Stomach (tissue), 8 donors: ENCODE measurements at regions not wholly inside any gene's neighbourhood (a gene's known extent, or its start where the extent isn't known, plus 50 kb on each side); places are given as distances from the start of the nearest gene placed in this dataset.

Experiments
- DNase-seq, 2 donors: peaks; one replicate each; pipeline versions ENCODE4 v3.0.0 to v3.0.0-alpha.2; 2013 to 2019
- H3K27ac ChIP-seq, 5 donors: fragments of 200-600 bp in 4 of 5; sonication (generic) in 4 of 5; one replicate each; pipeline ENCODE4 v1.5.1; 2013 to 2019; ENCODE audit warnings: mild to moderate bottlenecking in 1 of 5, moderate library complexity in 1 of 5
- H3K27me3 ChIP-seq, 3 donors: fragments of 200-600 bp; sonication (generic); one replicate each; pipeline ENCODE4 v1.5.1; 2017 to 2019; ENCODE audit warnings: mixed run types in 1 of 3
- H3K36me3 ChIP-seq, 4 donors: fragments of 200-600 bp; sonication (generic); 1 replicate in 3 of 4; 2 replicates in 1 of 4; pipeline ENCODE4 v1.5.1; 2016 to 2019
- H3K4me1 ChIP-seq, 4 donors: fragments of 200-600 bp; sonication (generic); one replicate each; pipeline ENCODE4 v1.5.1; 2016 to 2019
- H3K4me3 ChIP-seq, 4 donors: fragments of 200-600 bp; sonication (generic) in 3 of 4; one replicate each; pipeline ENCODE4 v1.5.1; 2016 to 2019; ENCODE audit warnings: mild to moderate bottlenecking in 1 of 4
- H3K9me3 ChIP-seq, 4 donors: fragments of 200-600 bp; sonication (generic); one replicate each; pipeline ENCODE4 v1.5.1; 2016 to 2019
- CTCF ChIP-seq, 7 experiments: fragments of 450-650 bp in 4 of 7; fragments of 200-600 bp in 3 of 7; sonication (generic) in 3 of 7; IDR thresholded peaks; one replicate each; pipeline ENCODE4 v1.5.1; 2016 to 2019; ENCODE audit warnings: antibody characterized with exemption in 7 of 7, control low read depth in 2 of 7, mild to moderate bottlenecking in 1 of 7
- EP300 ChIP-seq: sonication (generic); formaldehyde crosslinking; IDR thresholded peaks from one replicate; pipeline ENCODE4 v1.6.1; 2017; ENCODE audit warnings: antibody characterized with exemption
- POLR2A ChIP-seq, 4 donors: fragments of 450-650 bp; IDR thresholded peaks; one replicate each; pipeline ENCODE4 v1.6.1; 2016; ENCODE audit warnings: antibody characterized with exemption in 4 of 4, control low read depth in 2 of 4, mild to moderate bottlenecking in 1 of 4, moderate library complexity in 1 of 4
- POLR2AphosphoS5 ChIP-seq, 3 donors: sonication (generic); formaldehyde crosslinking; IDR thresholded peaks; one replicate each; pipeline ENCODE4 v1.6.1; 2016; ENCODE audit warnings: antibody characterized with exemption in 3 of 3
- WGBS, 5 donors: extraction: QIAGEN DNeasy Blood & Tissue Kit in 3 of 5; methylation state at CpG; one replicate each; pipeline versions ENCODE4 v1.1.5 to v1.1.7; 2013 to 2018; 5-methylcytosine and 5-hydroxymethylcytosine counted together
- intact Hi-C: fragments of 100-400 bp; cut with DNase I; formaldehyde crosslinking; loops from one replicate; pipeline ENCODE4 v1.15.1; 2023; ENCODE audit warnings: low total_unique reads
- donor health status: healthy with polysubstance abuse.
- donor health status: Bipolar disorder and iron deficiency.
- donor health status: healthy.

GRCh38 chr2:58347810-58348209, 106.7 kb upstream of the FANCL start:
- intact Hi-C loops = no loop called here
- Histone ChIP-seq H3K4me3 (no peak overlapping the region), H3K4me1 (no peaks in the 10 kb centered on the region), H3K27me3 (no peaks in the 10 kb centered on the region), H3K9me3 (no peaks in the 10 kb centered on the region), H3K27ac (no peak overlapping the region), H3K36me3 (no peaks in the 10 kb centered on the region)
- DNase-seq = no peak
- TF ChIP-seq POLR2A (IDR thresholded peaks at IDR 0.05) (no peak), CTCF (IDR thresholded peaks at IDR 0.05) (no peak), EP300 (no peak), POLR2AphosphoS5 (IDR thresholded peaks at IDR 0.05) (no peak)
- WGBS, 5 donors = 33 to 45% (median 41%) methylated on average over 1 of the region's 1 CpG

GRCh38 chr2:58341047-58341446, 99.9 kb upstream of the FANCL start:
- peaks cover 0 to 12% (median 8%) of the 10 kb centered on the region in 4 donors for H3K9me3 ChIP-seq
- WGBS, 5 donors = 82 to 92% (median 87%) methylated on average over 2 of the region's 2 CpGs
- DNase-seq = no peak
- H3K36me3 ChIP-seq = no peaks in the 10 kb centered on the region
- no peak overlapping the region for H3K27ac ChIP-seq
- TF ChIP-seq EP300 (no peak), POLR2AphosphoS5 (IDR thresholded peaks at IDR 0.05) (no peak), POLR2A (IDR thresholded peaks at IDR 0.05) (no peak), CTCF (IDR thresholded peaks at IDR 0.05) (no peak)
- no peak overlapping the region for H3K4me3 ChIP-seq
- no peaks in the 10 kb centered on the region for H3K4me1 ChIP-seq
- no peaks in the 10 kb centered on the region for H3K27me3 ChIP-seq
- intact Hi-C loops = no loop called here

GRCh38 chr2:58339548-58340243, 98.6 kb upstream of the FANCL start:
- Histone ChIP-seq H3K4me3 (no peak overlapping the region), H3K4me1 (no peaks in the 10 kb centered on the region), H3K9me3 (peaks cover 0 to 12% (median 8%) of the 10 kb centered on the region in 4 donors), H3K27ac (no peak overlapping the region), H3K36me3 (no peaks in the 10 kb centered on the region), H3K27me3 (no peaks in the 10 kb centered on the region)
- TF ChIP-seq CTCF (IDR thresholded peaks at IDR 0.05) = no peak
- no peak for TF ChIP-seq POLR2AphosphoS5 (IDR thresholded peaks at IDR 0.05)
- no peak for TF ChIP-seq EP300
- DNase-seq = no peak
- intact Hi-C loops = no loop called here

GRCh38 chr2:58336416-58336815, 95.3 kb upstream of the FANCL start:
- no peak overlapping the region for H3K27ac ChIP-seq
- no peaks in the 10 kb centered on the region for H3K36me3 ChIP-seq
- H3K9me3 ChIP-seq = peaks cover 0 to 9% (median 5%) of the 10 kb centered on the region in 4 donors
- 72 to 81% (median 79%) methylated on average over 4 of the region's 4 CpGs for whole genome bisulfite sequencing, 5 donors
- no peaks in the 10 kb centered on the region for H3K4me1 ChIP-seq
- H3K4me3 ChIP-seq = no peak overlapping the region
- intact Hi-C loops = no loop called here
- no peak for DNase-seq
- TF ChIP-seq POLR2AphosphoS5 (IDR thresholded peaks at IDR 0.05) (no peak), POLR2A (IDR thresholded peaks at IDR 0.05) (no peak), CTCF (IDR thresholded peaks at IDR 0.05) (no peak), EP300 (no peak)
- H3K27me3 ChIP-seq = no peaks in the 10 kb centered on the region
